ENCODE measurements at regions not wholly inside any gene's neighbourhood (a gene's known extent, or its start where the extent isn't known, plus 50 kb on each side); places are given as distances from the start of the nearest gene placed in this dataset.
"Not testable (repeated sequence)": the region's sequence is repeated elsewhere in the genome, so short reads cannot be mapped to it uniquely, and the experiment has no call there.

- TF ChIP-seq ATF2 (IDR thresholded peaks at IDR 0.05; ENCODE audit: low read length): no peak
- TF ChIP-seq ZBTB33 (IDR thresholded peaks at IDR 0.05): no peak
- TF ChIP-seq SKIL (IDR thresholded peaks at IDR 0.05; ENCODE audit: low read depth, poor library complexity, severe bottlenecking): no peak
- TF ChIP-seq KAT2A (conservative IDR thresholded peaks at IDR 0.05; ENCODE audit: control insufficient read depth, low read depth, low read length): no peak
- TF ChIP-seq NRF1 (conservative IDR thresholded peaks at IDR 0.05; ENCODE audit: low read depth, low read length): no peak
- TF ChIP-seq CHD2 (IDR thresholded peaks at IDR 0.05; ENCODE audit: borderline replicate concordance, low read depth, low read length): no peak
- TF ChIP-seq SREBF1 (IDR thresholded peaks at IDR 0.05; ENCODE audit: low read length): no peak
- no peak for TF ChIP-seq PKNOX1 (IDR thresholded peaks at IDR 0.05)
Measured at GRCh38 chr4:103264905-103265304, 66.8 kb upstream of the CENPE start (continued).

- intact Hi-C loops (cut with micrococcal nuclease; ENCODE audit: unreplicated experiment); H3K4me3 ChIP-seq; SMC1A ChIA-PET (ENCODE audit: uncharacterized antibody, unreplicated experiment); H3K4me1 ChIP-seq (ENCODE audit: control insufficient read depth, insufficient read depth, low read length); DNase-seq (ENCODE audit: low read depth, low spot score); CTCF ChIA-PET; FAIRE-seq; H4K20me1 ChIP-seq (ENCODE audit: control insufficient read depth, insufficient read depth); RAD21 ChIA-PET (ENCODE audit: unreplicated experiment); H3K36me3 ChIP-seq (ENCODE audit: control insufficient read depth in 2 of 2, insufficient read depth in 2 of 2, low read length in 1 of 2); H2AFZ ChIP-seq (ENCODE audit: control insufficient read depth, low read depth, low read length); ATAC-seq; H3K27ac ChIP-seq (ENCODE audit: control insufficient read depth, insufficient read depth); H3K9me3 ChIP-seq (replicated peaks; ENCODE audit: control insufficient read depth, insufficient read depth, low read length); in situ Hi-C loops (cut with MboI); H3K27me3 ChIP-seq (replicated peaks in 1 of 2; ENCODE audit: control insufficient read depth in 2 of 2, insufficient read depth in 2 of 2, low read length in 1 of 2); H3K4me2 ChIP-seq (ENCODE audit: control insufficient read depth, insufficient read depth); POLR2A ChIA-PET; H3K79me2 ChIP-seq (ENCODE audit: control insufficient read depth, insufficient read depth, low read length); H3K9ac ChIP-seq (ENCODE audit: control insufficient read depth, insufficient read depth, low read length); BruUV-seq (replicated peaks): not testable (repeated sequence)
- 50% methylated on average over 12 of the region's 16 CpGs for WGBS (ENCODE audit: insufficient coverage, insufficient replicate concordance, low lambda C conversion rate, missing lambda C conversion rate)
Measured at GRCh38 chr4:103256068-103256467, 57.9 kb upstream of the CENPE start.

All from GM12878 (cell line).